Lung microvascular endothelial cell (primary cell): ENCODE measurements at regions not wholly inside any gene's neighbourhood (a gene's known extent, or its start where the extent isn't known, plus 50 kb on each side); places are given as distances from the start of the nearest gene placed in this dataset.
"Not testable (repeated sequence)": the region's sequence is repeated elsewhere in the genome, so short reads cannot be mapped to it uniquely, and the experiment has no call there.

Experiments
- DNase-seq, 2 donors: peaks; one replicate each; pipeline versions ENCODE4 v3.0.0 to v3.0.0-alpha.2; 2010; ENCODE audit warnings: low read depth in 2 of 2

GRCh38 chr17:20938988-20939615 lies 103.7 kb downstream of the USP22 start:
- no peak for DNase-seq

GRCh38 chr17:20941872-20942271 lies 100.9 kb downstream of the USP22 start:
- DNase-seq: no peak

- peak in 1 of 2 donors; percentile 45 for DNase-seq
These were observed 98.6 kb downstream of the USP22 start for GRCh38 chr17:20944014-20944865.

GRCh38 chr17:20947708-20948107 lies 95.1 kb downstream of the USP22 start:
- DNase-seq: not testable (repeated sequence)

- DNase-seq: no peak
These were observed 93.6 kb downstream of the USP22 start for GRCh38 chr17:20948984-20949777.
